GM12865 (cell line): ENCODE measurements at regions not wholly inside any gene's neighbourhood (a gene's known extent, or its start where the extent isn't known, plus 50 kb on each side); places are given as distances from the start of the nearest gene placed in this dataset.

ENCODE experiments used
- DNase-seq: peaks from one replicate; pipeline ENCODE4 v3.0.0; 2010; ENCODE audit warnings: low read depth
- H3K4me3 ChIP-seq: 2 replicates; pipeline ENCODE4 v1.5.1; 2011; ENCODE audit warnings: mild to moderate bottlenecking, low read depth, low read length, control low read depth
- CTCF ChIP-seq: IDR thresholded peaks from 2 replicates; pipeline ENCODE4 v1.5.1; 2011; ENCODE audit warnings: low read length, control low read depth, low read depth, inconsistent platforms; ENCODE audit not compliant: insufficient read depth; ENCODE audit errors: missing control alignments

GRCh38 chr6:40160826-40161225 lies 226.6 kb upstream of the MOCS1 start:
- no peak overlapping the region for H3K4me3 ChIP-seq
- no peak for TF ChIP-seq CTCF
- no peak for DNase-seq

- no peak for TF ChIP-seq CTCF
- no peak overlapping the region for H3K4me3 ChIP-seq
- no peak for DNase-seq
Observed at GRCh38 chr6:40159865-40160264, 225.6 kb upstream of the MOCS1 start.

GRCh38 chr6:40152701-40153436 lies 218.6 kb upstream of the MOCS1 start:
- DNase-seq = no peak
- H3K4me3 ChIP-seq = no peak overlapping the region
- TF ChIP-seq CTCF = no peak

GRCh38 chr6:40152196-40152595 lies 217.9 kb upstream of the MOCS1 start:
- TF ChIP-seq CTCF = no peak
- no peak for DNase-seq
- no peak overlapping the region for H3K4me3 ChIP-seq

GRCh38 chr6:40148882-40149573 lies 214.8 kb upstream of the MOCS1 start:
- DNase-seq = peak; percentile 71
- no peak overlapping the region for H3K4me3 ChIP-seq
- TF ChIP-seq CTCF = no peak

- DNase-seq = no peak
- no peak overlapping the region for H3K4me3 ChIP-seq
- TF ChIP-seq CTCF = no peak
Observed at GRCh38 chr6:40146902-40147301, 212.6 kb upstream of the MOCS1 start.

- H3K4me3 ChIP-seq = no peak overlapping the region
- TF ChIP-seq CTCF = no peak
- no peak for DNase-seq
Observed at GRCh38 chr6:40139447-40139846, 205.2 kb upstream of the MOCS1 start.
